SK-N-SH treated with all-trans-retinoic acid at 6 μM for 48 hours (cell line): ENCODE measurements at regions not wholly inside any gene's neighbourhood (a gene's known extent, or its start where the extent isn't known, plus 50 kb on each side); places are given as distances from the start of the nearest gene placed in this dataset.

ENCODE experiments used
- ATAC-seq: fragments of 200-7000 bp; cut with Tn5 transposase; 3 replicates; pipeline ENCODE4 v1.9.1; 2020; ENCODE audit warnings: mild to moderate bottlenecking, moderate library complexity
- ARNTL ChIP-seq: fragments of 450-650 bp; formaldehyde crosslinking; IDR thresholded peaks from 2 replicates; pipeline ENCODE4 v1.5.0; 2020; ENCODE audit warnings: low read depth, mild to moderate bottlenecking, moderate library complexity, borderline replicate concordance
- BACH2 ChIP-seq: fragments of 250-450 bp; sonication (Bioruptor Pico); IDR thresholded peaks from 2 replicates; pipeline ENCODE4 v1.9.0; 2021; ENCODE audit warnings: mild to moderate bottlenecking, borderline replicate concordance
- CREB5 ChIP-seq: fragments of 250-450 bp; sonication (Bioruptor Pico); IDR thresholded peaks from 2 replicates; pipeline ENCODE4 v1.5.1; 2020; ENCODE audit warnings: low read depth, mild to moderate bottlenecking, moderate library complexity
- CSDC2 ChIP-seq: fragments of 250-450 bp; sonication (Bioruptor Pico); IDR thresholded peaks from 2 replicates; pipeline ENCODE4 v1.5.0; 2020; ENCODE audit warnings: mild to moderate bottlenecking, moderate library complexity
- ESRRG ChIP-seq: fragments of 250-450 bp; sonication (Bioruptor Pico); IDR thresholded peaks from 2 replicates; pipeline ENCODE4 v1.6.1; 2021; ENCODE audit warnings: mild to moderate bottlenecking
- GLIS3 ChIP-seq: fragments of 250-450 bp; sonication (Bioruptor Pico); IDR thresholded peaks from 2 replicates; pipeline ENCODE4 v1.5.0; 2020; ENCODE audit warnings: mild to moderate bottlenecking, moderate library complexity
- ISL1 ChIP-seq: fragments of 250-450 bp; sonication (Bioruptor Pico); IDR thresholded peaks from 2 replicates; pipeline ENCODE4 v2.1.2; 2022; ENCODE audit warnings: mild to moderate bottlenecking, moderate library complexity
- OSR1 ChIP-seq: fragments of 250-450 bp; sonication (Bioruptor Pico); IDR thresholded peaks from 2 replicates; pipeline ENCODE4 v1.8.0; 2022; ENCODE audit warnings: moderate library complexity, mild to moderate bottlenecking, inconsistent platforms
- PATZ1 ChIP-seq: fragments of 250-450 bp; sonication (Bioruptor Pico); IDR thresholded peaks from 2 replicates; pipeline ENCODE4 v1.8.0; 2020; ENCODE audit warnings: mild to moderate bottlenecking, moderate library complexity, borderline replicate concordance
- POU6F1 ChIP-seq: fragments of 250-450 bp; sonication (Bioruptor Pico); IDR thresholded peaks from 2 replicates; pipeline ENCODE4 v1.8.0; 2021; ENCODE audit warnings: low read depth, mild to moderate bottlenecking, moderate library complexity, borderline replicate concordance
- PPARA ChIP-seq: fragments of 250-450 bp; sonication (Bioruptor Pico); IDR thresholded peaks from 2 replicates; pipeline ENCODE4 v1.5.0; 2020; ENCODE audit warnings: mild to moderate bottlenecking, borderline replicate concordance
- RARB ChIP-seq: fragments of 250-450 bp; sonication (Bioruptor Pico); IDR thresholded peaks from 2 replicates; pipeline ENCODE4 v1.8.0; 2021; ENCODE audit warnings: mild to moderate bottlenecking, moderate library complexity
- SNAI2 ChIP-seq: fragments of 250-450 bp; sonication (Bioruptor Pico); IDR thresholded peaks from 2 replicates; pipeline ENCODE4 v1.5.0; 2020; ENCODE audit warnings: mild to moderate bottlenecking, moderate library complexity
- TCF4 ChIP-seq: fragments of 250-450 bp; sonication (Bioruptor Pico); IDR thresholded peaks from 2 replicates; pipeline ENCODE4 v1.8.0; 2021; ENCODE audit warnings: mild to moderate bottlenecking, moderate library complexity, borderline replicate concordance
- TOX ChIP-seq: fragments of 250-450 bp; sonication (Bioruptor Pico); IDR thresholded peaks from 2 replicates; pipeline ENCODE4 v1.8.0; 2021; ENCODE audit warnings: mild to moderate bottlenecking, moderate library complexity, borderline replicate concordance
- ZC3H10 ChIP-seq: fragments of 250-450 bp; sonication (Bioruptor Pico); IDR thresholded peaks from 2 replicates; pipeline ENCODE4 v1.5.1; 2021; ENCODE audit warnings: mild to moderate bottlenecking, moderate library complexity
- ZFP30 ChIP-seq: fragments of 450-650 bp; formaldehyde crosslinking; IDR thresholded peaks from 2 replicates; pipeline ENCODE4 v1.5.0; 2022; ENCODE audit warnings: mild to moderate bottlenecking, moderate library complexity
- ZNF565 ChIP-seq: fragments of 450-650 bp; formaldehyde crosslinking; conservative IDR thresholded peaks from 2 replicates; pipeline ENCODE4 v1.5.0; 2020; ENCODE audit warnings: low read depth, mild to moderate bottlenecking, moderate library complexity
- ZNF70 ChIP-seq: fragments of 450-650 bp; formaldehyde crosslinking; IDR thresholded peaks from 2 replicates; pipeline ENCODE4 v1.5.0; 2020; ENCODE audit warnings: mild to moderate bottlenecking, moderate library complexity
- ZNF8 ChIP-seq: fragments of 450-650 bp; formaldehyde crosslinking; IDR thresholded peaks from 2 replicates; pipeline ENCODE4 v1.5.0; 2020; ENCODE audit warnings: mild to moderate bottlenecking, moderate library complexity
- TF ChIP-seq, protein P1 (sequence below): fragments of 250-450 bp; sonication (Bioruptor Pico); IDR thresholded peaks from 2 replicates; pipeline ENCODE4 v1.5.1; 2021; ENCODE audit warnings: mild to moderate bottlenecking, moderate library complexity
- TF ChIP-seq, protein P2 (sequence below): fragments of 250-450 bp; sonication (Bioruptor Pico); IDR thresholded peaks from 2 replicates; pipeline ENCODE4 v1.5.0; 2020; ENCODE audit warnings: mild to moderate bottlenecking, moderate library complexity

DNA sequence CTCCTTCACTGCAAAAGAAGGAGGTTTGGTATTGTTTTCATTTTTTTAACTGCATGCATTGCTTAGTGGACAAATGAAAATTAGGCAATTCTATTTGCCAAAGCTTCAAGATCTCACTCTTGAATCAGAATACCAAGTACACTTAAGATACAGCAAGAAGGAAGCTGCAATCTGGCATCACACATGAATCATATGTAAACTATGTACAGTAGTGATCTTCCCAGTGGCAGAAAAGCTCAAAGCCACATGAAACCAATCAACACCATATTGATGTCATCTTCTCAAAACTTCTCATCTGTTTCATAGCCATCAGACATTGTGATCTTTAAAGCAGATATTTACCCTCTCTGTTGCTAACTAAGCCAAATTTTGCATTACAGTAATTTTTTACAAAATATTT lies 550.1 kb downstream of the LTN1 start:
- peak; percentile 66 for ATAC-seq
- TF ChIP-seq ZNF8 (CRISPR knock-in tag) (no peak), ZFP30 (no peak), PPARA (CRISPR knock-in tag) (no peak), RARB (CRISPR knock-in tag) (no peak), OSR1 (CRISPR knock-in tag) (no peak), ZNF565 (CRISPR knock-in tag) (no peak), BACH2 (CRISPR knock-in tag) (no peak), TCF4 (no peak), ESRRG (CRISPR knock-in tag) (no peak), ZC3H10 (CRISPR knock-in tag) (no peak)
- TF ChIP-seq, protein P1, sequence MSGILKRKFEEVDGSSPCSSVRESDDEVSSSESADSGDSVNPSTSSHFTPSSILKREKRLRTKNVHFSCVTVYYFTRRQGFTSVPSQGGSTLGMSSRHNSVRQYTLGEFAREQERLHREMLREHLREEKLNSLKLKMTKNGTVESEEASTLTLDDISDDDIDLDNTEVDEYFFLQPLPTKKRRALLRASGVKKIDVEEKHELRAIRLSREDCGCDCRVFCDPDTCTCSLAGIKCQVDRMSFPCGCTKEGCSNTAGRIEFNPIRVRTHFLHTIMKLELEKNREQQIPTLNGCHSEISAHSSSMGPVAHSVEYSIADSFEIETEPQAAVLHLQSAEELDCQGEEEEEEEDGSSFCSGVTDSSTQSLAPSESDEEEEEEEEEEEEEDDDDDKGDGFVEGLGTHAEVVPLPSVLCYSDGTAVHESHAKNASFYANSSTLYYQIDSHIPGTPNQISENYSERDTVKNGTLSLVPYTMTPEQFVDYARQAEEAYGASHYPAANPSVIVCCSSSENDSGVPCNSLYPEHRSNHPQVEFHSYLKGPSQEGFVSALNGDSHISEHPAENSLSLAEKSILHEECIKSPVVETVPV = no peak

DNA sequence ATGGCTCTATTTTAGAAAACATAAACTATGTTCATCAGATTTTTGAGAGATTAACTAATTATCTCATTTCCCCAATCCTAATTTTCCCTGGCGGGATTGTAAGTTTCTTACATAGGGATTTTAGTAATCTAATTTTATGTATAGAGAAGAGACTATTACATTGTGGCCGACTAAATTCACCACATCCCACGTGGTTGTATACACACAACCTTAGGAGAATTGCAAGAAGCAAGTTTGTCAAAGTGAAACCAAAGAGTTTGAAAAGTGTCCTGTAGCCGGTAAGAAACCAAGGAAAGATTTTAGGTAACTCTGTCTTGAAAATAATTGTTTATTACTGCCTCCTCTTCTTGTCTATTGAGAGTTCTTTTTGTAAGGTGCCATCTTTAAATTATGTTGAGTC lies 550.6 kb downstream of the LTN1 start:
- TF ChIP-seq SNAI2 (CRISPR knock-in tag) (no peak), ARNTL (CRISPR knock-in tag) (no peak), ZNF70 (CRISPR knock-in tag) (no peak), POU6F1 (CRISPR knock-in tag) (no peak), ZC3H10 (CRISPR knock-in tag) (no peak), PPARA (CRISPR knock-in tag) (no peak), BACH2 (CRISPR knock-in tag) (no peak), ISL1 (CRISPR knock-in tag) (no peak), TCF4 (no peak), PATZ1 (CRISPR knock-in tag) (no peak)
- TF ChIP-seq, protein P2, sequence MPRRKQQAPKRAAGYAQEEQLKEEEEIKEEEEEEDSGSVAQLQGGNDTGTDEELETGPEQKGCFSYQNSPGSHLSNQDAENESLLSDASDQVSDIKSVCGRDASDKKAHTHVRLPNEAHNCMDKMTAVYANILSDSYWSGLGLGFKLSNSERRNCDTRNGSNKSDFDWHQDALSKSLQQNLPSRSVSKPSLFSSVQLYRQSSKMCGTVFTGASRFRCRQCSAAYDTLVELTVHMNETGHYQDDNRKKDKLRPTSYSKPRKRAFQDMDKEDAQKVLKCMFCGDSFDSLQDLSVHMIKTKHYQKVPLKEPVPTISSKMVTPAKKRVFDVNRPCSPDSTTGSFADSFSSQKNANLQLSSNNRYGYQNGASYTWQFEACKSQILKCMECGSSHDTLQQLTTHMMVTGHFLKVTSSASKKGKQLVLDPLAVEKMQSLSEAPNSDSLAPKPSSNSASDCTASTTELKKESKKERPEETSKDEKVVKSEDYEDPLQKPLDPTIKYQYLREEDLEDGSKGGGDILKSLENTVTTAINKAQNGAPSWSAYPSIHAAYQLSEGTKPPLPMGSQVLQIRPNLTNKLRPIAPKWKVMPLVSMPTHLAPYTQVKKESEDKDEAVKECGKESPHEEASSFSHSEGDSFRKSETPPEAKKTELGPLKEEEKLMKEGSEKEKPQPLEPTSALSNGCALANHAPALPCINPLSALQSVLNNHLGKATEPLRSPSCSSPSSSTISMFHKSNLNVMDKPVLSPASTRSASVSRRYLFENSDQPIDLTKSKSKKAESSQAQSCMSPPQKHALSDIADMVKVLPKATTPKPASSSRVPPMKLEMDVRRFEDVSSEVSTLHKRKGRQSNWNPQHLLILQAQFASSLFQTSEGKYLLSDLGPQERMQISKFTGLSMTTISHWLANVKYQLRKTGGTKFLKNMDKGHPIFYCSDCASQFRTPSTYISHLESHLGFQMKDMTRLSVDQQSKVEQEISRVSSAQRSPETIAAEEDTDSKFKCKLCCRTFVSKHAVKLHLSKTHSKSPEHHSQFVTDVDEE (CRISPR knock-in tag) = no peak
- TF ChIP-seq, protein P1 = no peak
- ATAC-seq = no peak

- peak; percentile 28; the same call in 1 of the 3 replicates for ATAC-seq
- no peak for TF ChIP-seq PPARA (CRISPR knock-in tag)
- no peak for TF ChIP-seq SNAI2 (CRISPR knock-in tag)
- TF ChIP-seq CSDC2 = no peak
- no peak for TF ChIP-seq TOX (CRISPR knock-in tag)
- TF ChIP-seq, protein P2 (CRISPR knock-in tag) = no peak
- no peak for TF ChIP-seq ZNF8 (CRISPR knock-in tag)
- TF ChIP-seq OSR1 (CRISPR knock-in tag) = no peak
- no peak for TF ChIP-seq RARB (CRISPR knock-in tag)
- no peak for TF ChIP-seq ZNF70 (CRISPR knock-in tag)
- TF ChIP-seq PATZ1 (CRISPR knock-in tag) = no peak
- no peak for TF ChIP-seq ZC3H10 (CRISPR knock-in tag)
- TF ChIP-seq CREB5 (CRISPR knock-in tag) = no peak
- TF ChIP-seq TCF4 = no peak
- TF ChIP-seq GLIS3 (CRISPR knock-in tag) = no peak
Observed at GRCh38 chr21:28439788-28440187, 552.9 kb downstream of the LTN1 start.
